Upper lobe of left lung (tissue), 6 donors: ENCODE measurements at regions not wholly inside any gene's neighbourhood (a gene's known extent, or its start where the extent isn't known, plus 50 kb on each side); places are given as distances from the start of the nearest gene placed in this dataset.

Experiments used
- ATAC-seq, 2 donors: fragments of 200-7000 bp; cut with Tn5 transposase; one replicate each; pipeline ENCODE4 v1.9.1; 2022; ENCODE audit warnings: mild to moderate bottlenecking in 2 of 2, moderate library complexity in 2 of 2; ENCODE audit not compliant: low FRiP score in 2 of 2
- DNase-seq, 2 donors: peaks; one replicate each; pipeline ENCODE4 v3.0.0-alpha.2; 2019 to 2020
- H3K27ac ChIP-seq, 4 donors: fragments of 200-600 bp; sonication (generic); one replicate each; pipeline ENCODE4 v1.5.1; 2016 to 2019
- H3K27me3 ChIP-seq, 4 donors: fragments of 200-600 bp; sonication (generic); one replicate each; pipeline ENCODE4 v1.5.1; 2017 to 2019
- H3K36me3 ChIP-seq, 4 donors: fragments of 200-600 bp; sonication (generic); one replicate each; pipeline ENCODE4 v1.5.1; 2016 to 2019
- H3K4me1 ChIP-seq, 4 donors: fragments of 200-600 bp; sonication (generic); one replicate each; pipeline ENCODE4 v1.5.1; 2018 to 2019
- H3K4me3 ChIP-seq, 4 donors: fragments of 200-600 bp; sonication (generic); one replicate each; pipeline ENCODE4 v1.5.1; 2017 to 2019; ENCODE audit warnings: mild to moderate bottlenecking in 2 of 4, moderate library complexity in 1 of 4
- H3K9me3 ChIP-seq, 4 donors: fragments of 200-600 bp; sonication (generic); one replicate each; pipeline ENCODE4 v1.5.1; 2018 to 2019
- CTCF ChIP-seq, 6 experiments: fragments of 450-650 bp in 4 of 6; fragments of 200-600 bp in 2 of 6; sonication (generic) in 2 of 6; IDR thresholded peaks; one replicate each; pipeline ENCODE4 v1.5.1; 2016 to 2019; ENCODE audit warnings: antibody characterized with exemption in 6 of 6
- EP300 ChIP-seq, 4 donors: sonication (generic); formaldehyde crosslinking; IDR thresholded peaks; one replicate each; pipeline ENCODE4 v1.5.1; 2017; ENCODE audit warnings: antibody characterized with exemption in 4 of 4, control low read depth in 2 of 4
- POLR2A ChIP-seq, 4 donors: fragments of 450-650 bp; IDR thresholded peaks; one replicate each; pipeline ENCODE4 v1.5.1; 2016 to 2017; ENCODE audit warnings: antibody characterized with exemption in 4 of 4, mild to moderate bottlenecking in 2 of 4
- POLR2AphosphoS5 ChIP-seq, 2 donors: sonication (generic); formaldehyde crosslinking; IDR thresholded peaks; one replicate each; pipeline ENCODE4 v1.5.1; 2017; ENCODE audit warnings: antibody characterized with exemption in 2 of 2
- WGBS, 2 donors: methylation state at CpG; one replicate each; pipeline ENCODE4 v1.1.5; 2017 to 2018; 5-methylcytosine and 5-hydroxymethylcytosine counted together
- donor health status: DM: no; HTN: no; CAD: no; lungs with moderate emphysema.
- donor health status: DM: no; HTN: yes; CAD: no; lungs with severe emphysema.

DNA sequence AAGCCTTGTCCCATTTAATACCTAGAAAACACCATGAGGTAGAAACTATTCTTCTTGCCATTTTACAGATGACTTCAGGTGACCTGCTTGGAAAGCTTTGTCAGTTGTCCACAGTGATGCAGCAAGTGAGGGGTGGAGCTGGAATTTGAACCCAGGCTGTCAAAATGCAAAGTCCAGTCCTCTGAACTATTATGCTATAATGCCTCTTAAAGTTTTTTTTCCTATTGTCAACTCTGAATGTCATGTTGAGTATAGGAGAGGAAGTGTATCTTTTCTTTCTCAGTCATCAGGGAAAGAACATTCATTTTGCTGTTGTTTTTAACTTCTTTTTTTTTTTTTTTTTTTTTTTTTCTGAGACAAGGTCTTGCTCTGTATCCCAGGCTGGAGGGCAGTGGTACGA lies 525.6 kb downstream of the XYLT1 start:
- H3K36me3 ChIP-seq = no peaks in the 10 kb centered on the region
- H3K4me3 ChIP-seq = no peak overlapping the region
- WGBS, 2 donors = 86 to 100% methylated on average over 1 of the region's 1 CpG
- H3K27ac ChIP-seq = no peak overlapping the region
- H3K4me1 ChIP-seq = no peaks in the 10 kb centered on the region
- DNase-seq = no peak
- TF ChIP-seq POLR2AphosphoS5 (IDR thresholded peaks at IDR 0.05) (no peak), CTCF (IDR thresholded peaks at IDR 0.05) (no peak), EP300 (IDR thresholded peaks at IDR 0.05) (no peak), POLR2A (IDR thresholded peaks at IDR 0.05) (no peak)
- ATAC-seq = no peak
- H3K27me3 ChIP-seq = no peaks in the 10 kb centered on the region
- no peaks in the 10 kb centered on the region for H3K9me3 ChIP-seq

- Histone ChIP-seq H3K36me3 (no peaks in the 10 kb centered on the region), H3K27me3 (no peaks in the 10 kb centered on the region), H3K4me3 (no peak overlapping the region), H3K9me3 (no peaks in the 10 kb centered on the region), H3K27ac (no peak overlapping the region), H3K4me1 (no peaks in the 10 kb centered on the region)
- ATAC-seq (no peak), DNase-seq (no peak)
- TF ChIP-seq CTCF (IDR thresholded peaks at IDR 0.05) (no peak), EP300 (IDR thresholded peaks at IDR 0.05) (no peak), POLR2A (IDR thresholded peaks at IDR 0.05) (no peak), POLR2AphosphoS5 (IDR thresholded peaks at IDR 0.05) (no peak)
- 41 to 59% methylated on average over 2 of the region's 2 CpGs for WGBS, 2 donors
Measured at GRCh38 chr16:16956376-16956775, 514.4 kb downstream of the XYLT1 start.

- Histone ChIP-seq H3K27ac (no peak overlapping the region), H3K9me3 (no peaks in the 10 kb centered on the region), H3K4me3 (no peak overlapping the region), H3K27me3 (no peaks in the 10 kb centered on the region), H3K4me1 (no peaks in the 10 kb centered on the region), H3K36me3 (no peaks in the 10 kb centered on the region)
- no peak for ATAC-seq
- WGBS, 2 donors = 87 to 100% methylated on average over 2 of the region's 2 CpGs
- no peak for DNase-seq
- TF ChIP-seq POLR2A (IDR thresholded peaks at IDR 0.05) = no peak
- TF ChIP-seq POLR2AphosphoS5 (IDR thresholded peaks at IDR 0.05) = no peak
- no peak for TF ChIP-seq EP300 (IDR thresholded peaks at IDR 0.05)
- TF ChIP-seq CTCF (IDR thresholded peaks at IDR 0.05) = no peak
Measured at GRCh38 chr16:16960785-16961184, 510.0 kb downstream of the XYLT1 start.

DNA sequence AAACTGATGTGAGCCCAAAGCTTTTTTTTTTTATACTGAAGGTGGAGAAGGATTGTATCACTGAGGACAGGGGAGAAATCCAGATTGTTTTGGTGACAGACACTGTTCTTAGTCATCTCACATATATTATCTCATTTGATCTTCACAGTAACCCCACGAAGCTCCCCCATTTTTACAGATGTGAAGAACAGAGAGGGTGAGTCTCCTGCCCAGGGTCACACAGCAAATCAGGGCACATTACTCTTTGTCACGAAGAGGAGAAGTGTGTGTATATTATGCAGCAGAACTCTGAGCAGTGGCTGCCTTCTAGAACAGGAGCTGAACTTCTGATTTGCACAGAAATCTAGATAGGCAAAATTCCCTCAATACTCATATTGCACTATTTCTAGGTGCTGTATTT lies 504.3 kb downstream of the XYLT1 start:
- TF ChIP-seq POLR2A (IDR thresholded peaks at IDR 0.05) = no peak
- TF ChIP-seq CTCF (IDR thresholded peaks at IDR 0.05) = no peak
- no peak for TF ChIP-seq POLR2AphosphoS5 (IDR thresholded peaks at IDR 0.05)
- no peak for TF ChIP-seq EP300 (IDR thresholded peaks at IDR 0.05)
- no peaks in the 10 kb centered on the region for H3K4me1 ChIP-seq
- no peak overlapping the region for H3K4me3 ChIP-seq
- WGBS, 2 donors = 45 to 60% methylated on average over 2 of the region's 2 CpGs
- no peaks in the 10 kb centered on the region for H3K27me3 ChIP-seq
- no peak overlapping the region for H3K27ac ChIP-seq
- DNase-seq = no peak
- no peaks in the 10 kb centered on the region for H3K36me3 ChIP-seq
- ATAC-seq = no peak
- H3K9me3 ChIP-seq = no peaks in the 10 kb centered on the region

GRCh38 chr16:16971042-16971441 lies 499.7 kb downstream of the XYLT1 start:
- ATAC-seq (no peak), DNase-seq (no peak)
- TF ChIP-seq POLR2AphosphoS5 (IDR thresholded peaks at IDR 0.05) (no peak), EP300 (IDR thresholded peaks at IDR 0.05) (no peak), POLR2A (IDR thresholded peaks at IDR 0.05) (no peak), CTCF (IDR thresholded peaks at IDR 0.05) (no peak)
- no peak overlapping the region for H3K27ac ChIP-seq
- WGBS, 2 donors = 100% methylated on average over 1 of the region's 1 CpG
- no peaks in the 10 kb centered on the region for H3K36me3 ChIP-seq
- no peaks in the 10 kb centered on the region for H3K9me3 ChIP-seq
- no peak overlapping the region for H3K4me3 ChIP-seq
- H3K27me3 ChIP-seq = no peaks in the 10 kb centered on the region
- H3K4me1 ChIP-seq = no peaks in the 10 kb centered on the region
